ENCODE measurements at regions not wholly inside any gene's neighbourhood (a gene's known extent, or its start where the extent isn't known, plus 50 kb on each side); places are given as distances from the start of the nearest gene placed in this dataset.
"Not testable (repeated sequence)": the region's sequence is repeated elsewhere in the genome, so short reads cannot be mapped to it uniquely, and the experiment has no call there.

GRCh38 chr16:29253066-29253590, 153.4 kb downstream of the NPIPB11 start:
- H3K4me3 ChIP-seq (ENCODE audit: low read depth, low read length, poor library complexity, severe bottlenecking); H4K20me1 ChIP-seq (ENCODE audit: insufficient read depth, low read length); CTCF ChIA-PET (ENCODE audit: unreplicated experiment); H3K4me1 ChIP-seq (ENCODE audit: insufficient read depth, low read length, poor library complexity, severe bottlenecking); intact Hi-C loops (cut with micrococcal nuclease; ENCODE audit: unreplicated experiment); H3K9me3 ChIP-seq (ENCODE audit: low read length); H3K36me3 ChIP-seq (ENCODE audit: insufficient read depth, low read length); H2AFZ ChIP-seq (ENCODE audit: low read length); H3K9me2 ChIP-seq (ENCODE audit: insufficient read depth, low read length); H3K27ac ChIP-seq (ENCODE audit: low read depth, low read length, poor library complexity, severe bottlenecking); BruUV-seq (replicated peaks); DNase-seq (ENCODE audit: low spot score); H3K79me2 ChIP-seq (ENCODE audit: insufficient read depth, low read depth, low read length); H3K4me2 ChIP-seq (ENCODE audit: low read length): not testable (repeated sequence)
- POLR2A ChIA-PET: interaction anchor here (0.6 kb wide), 1 partner anchor 8 kb away, joined by 3 read pairs; no protein-coding TSS in a partner anchor

- H3K36me3 ChIP-seq (ENCODE audit: insufficient read depth, low read length); H3K4me3 ChIP-seq (ENCODE audit: low read depth, low read length, poor library complexity, severe bottlenecking); H4K20me1 ChIP-seq (ENCODE audit: insufficient read depth, low read length); CTCF ChIA-PET (ENCODE audit: unreplicated experiment); H3K4me2 ChIP-seq (ENCODE audit: low read length); DNase-seq (ENCODE audit: low spot score); H3K27ac ChIP-seq (ENCODE audit: low read depth, low read length, poor library complexity, severe bottlenecking); H3K9me3 ChIP-seq (ENCODE audit: low read length); BruUV-seq (replicated peaks); POLR2A ChIA-PET; intact Hi-C loops (cut with micrococcal nuclease; ENCODE audit: unreplicated experiment); H3K79me2 ChIP-seq (ENCODE audit: insufficient read depth, low read depth, low read length); H3K9me2 ChIP-seq (ENCODE audit: insufficient read depth, low read length); H3K4me1 ChIP-seq (ENCODE audit: insufficient read depth, low read length, poor library complexity, severe bottlenecking); H2AFZ ChIP-seq (ENCODE audit: low read length): not testable (repeated sequence)
Observed at GRCh38 chr16:29252311-29252710, 154.2 kb downstream of the NPIPB11 start.

GRCh38 chr16:29251571-29252011, 154.9 kb downstream of the NPIPB11 start:
- intact Hi-C loops (cut with micrococcal nuclease; ENCODE audit: unreplicated experiment); DNase-seq (ENCODE audit: low spot score); H3K4me1 ChIP-seq (ENCODE audit: insufficient read depth, low read length, poor library complexity, severe bottlenecking); H3K36me3 ChIP-seq (ENCODE audit: insufficient read depth, low read length); H2AFZ ChIP-seq (ENCODE audit: low read length); POLR2A ChIA-PET; H3K9me2 ChIP-seq (ENCODE audit: insufficient read depth, low read length); H3K79me2 ChIP-seq (ENCODE audit: insufficient read depth, low read depth, low read length); H3K27ac ChIP-seq (ENCODE audit: low read depth, low read length, poor library complexity, severe bottlenecking); H3K4me3 ChIP-seq (ENCODE audit: low read depth, low read length, poor library complexity, severe bottlenecking); CTCF ChIA-PET (ENCODE audit: unreplicated experiment); H4K20me1 ChIP-seq (ENCODE audit: insufficient read depth, low read length); BruUV-seq (replicated peaks); H3K9me3 ChIP-seq (ENCODE audit: low read length); H3K4me2 ChIP-seq (ENCODE audit: low read length): not testable (repeated sequence)

- intact Hi-C loops (cut with micrococcal nuclease; ENCODE audit: unreplicated experiment); H4K20me1 ChIP-seq (ENCODE audit: insufficient read depth, low read length); H3K4me1 ChIP-seq (ENCODE audit: insufficient read depth, low read length, poor library complexity, severe bottlenecking); H3K9me3 ChIP-seq (ENCODE audit: low read length); H2AFZ ChIP-seq (ENCODE audit: low read length); H3K36me3 ChIP-seq (ENCODE audit: insufficient read depth, low read length); H3K4me2 ChIP-seq (ENCODE audit: low read length); H3K4me3 ChIP-seq (ENCODE audit: low read depth, low read length, poor library complexity, severe bottlenecking); H3K9me2 ChIP-seq (ENCODE audit: insufficient read depth, low read length); DNase-seq (ENCODE audit: low spot score); POLR2A ChIA-PET; CTCF ChIA-PET (ENCODE audit: unreplicated experiment); H3K27ac ChIP-seq (ENCODE audit: low read depth, low read length, poor library complexity, severe bottlenecking); H3K79me2 ChIP-seq (ENCODE audit: insufficient read depth, low read depth, low read length); BruUV-seq (replicated peaks): not testable (repeated sequence)
Observed at GRCh38 chr16:29250923-29251434, 155.5 kb downstream of the NPIPB11 start.

- H3K4me3 ChIP-seq (ENCODE audit: low read depth, low read length, poor library complexity, severe bottlenecking); BruUV-seq (replicated peaks); H3K79me2 ChIP-seq (ENCODE audit: insufficient read depth, low read depth, low read length); intact Hi-C loops (cut with micrococcal nuclease; ENCODE audit: unreplicated experiment); H4K20me1 ChIP-seq (ENCODE audit: insufficient read depth, low read length); POLR2A ChIA-PET; H3K9me2 ChIP-seq (ENCODE audit: insufficient read depth, low read length); DNase-seq (ENCODE audit: low spot score); CTCF ChIA-PET (ENCODE audit: unreplicated experiment); H3K4me2 ChIP-seq (ENCODE audit: low read length); H3K36me3 ChIP-seq (ENCODE audit: insufficient read depth, low read length); H3K27ac ChIP-seq (ENCODE audit: low read depth, low read length, poor library complexity, severe bottlenecking); H3K9me3 ChIP-seq (ENCODE audit: low read length); H3K4me1 ChIP-seq (ENCODE audit: insufficient read depth, low read length, poor library complexity, severe bottlenecking); H2AFZ ChIP-seq (ENCODE audit: low read length): not testable (repeated sequence)
Observed at GRCh38 chr16:29250469-29250868, 156.0 kb downstream of the NPIPB11 start.

- H3K9me2 ChIP-seq (ENCODE audit: insufficient read depth, low read length); H3K36me3 ChIP-seq (ENCODE audit: insufficient read depth, low read length); H3K4me3 ChIP-seq (ENCODE audit: low read depth, low read length, poor library complexity, severe bottlenecking); H3K4me1 ChIP-seq (ENCODE audit: insufficient read depth, low read length, poor library complexity, severe bottlenecking); H3K4me2 ChIP-seq (ENCODE audit: low read length); BruUV-seq (replicated peaks); intact Hi-C loops (cut with micrococcal nuclease; ENCODE audit: unreplicated experiment); H3K79me2 ChIP-seq (ENCODE audit: insufficient read depth, low read depth, low read length); POLR2A ChIA-PET; H4K20me1 ChIP-seq (ENCODE audit: insufficient read depth, low read length); DNase-seq (ENCODE audit: low spot score); H3K27ac ChIP-seq (ENCODE audit: low read depth, low read length, poor library complexity, severe bottlenecking); H3K9me3 ChIP-seq (ENCODE audit: low read length); H2AFZ ChIP-seq (ENCODE audit: low read length); CTCF ChIA-PET (ENCODE audit: unreplicated experiment): not testable (repeated sequence)
Observed at GRCh38 chr16:29248940-29249318, 157.6 kb downstream of the NPIPB11 start.
